SK-N-DZ (cell line): ENCODE measurements at regions not wholly inside any gene's neighbourhood (a gene's known extent, or its start where the extent isn't known, plus 50 kb on each side); places are given as distances from the start of the nearest gene placed in this dataset.

Experiments used
- DNase-seq: peaks from one replicate; pipeline ENCODE4 v3.0.0-alpha.2; 2015; ENCODE audit warnings: low spot score

DNA sequence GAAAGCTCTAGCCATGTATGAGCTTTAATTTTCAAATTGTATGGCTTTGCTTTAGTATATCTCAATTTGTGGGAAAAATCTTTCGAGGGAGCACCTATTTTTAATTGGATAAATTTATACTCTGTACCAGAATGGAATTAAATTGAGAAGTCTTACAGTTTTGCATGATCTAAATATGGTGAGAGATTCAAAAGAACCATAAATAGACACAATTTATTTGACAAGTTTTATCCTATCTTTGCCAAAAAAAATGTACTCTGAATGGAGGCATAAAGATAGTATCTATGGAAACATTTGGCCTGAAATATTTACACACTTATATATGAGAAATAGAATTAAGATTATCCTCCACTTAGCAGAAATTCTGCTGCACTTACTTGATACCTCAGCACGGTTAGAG, 238.4 kb downstream of the NDUFA10 start:
- no peak for DNase-seq

GRCh38 chr2:239781454-239781853, 243.7 kb downstream of the NDUFA10 start:
- DNase-seq: no peak

DNA sequence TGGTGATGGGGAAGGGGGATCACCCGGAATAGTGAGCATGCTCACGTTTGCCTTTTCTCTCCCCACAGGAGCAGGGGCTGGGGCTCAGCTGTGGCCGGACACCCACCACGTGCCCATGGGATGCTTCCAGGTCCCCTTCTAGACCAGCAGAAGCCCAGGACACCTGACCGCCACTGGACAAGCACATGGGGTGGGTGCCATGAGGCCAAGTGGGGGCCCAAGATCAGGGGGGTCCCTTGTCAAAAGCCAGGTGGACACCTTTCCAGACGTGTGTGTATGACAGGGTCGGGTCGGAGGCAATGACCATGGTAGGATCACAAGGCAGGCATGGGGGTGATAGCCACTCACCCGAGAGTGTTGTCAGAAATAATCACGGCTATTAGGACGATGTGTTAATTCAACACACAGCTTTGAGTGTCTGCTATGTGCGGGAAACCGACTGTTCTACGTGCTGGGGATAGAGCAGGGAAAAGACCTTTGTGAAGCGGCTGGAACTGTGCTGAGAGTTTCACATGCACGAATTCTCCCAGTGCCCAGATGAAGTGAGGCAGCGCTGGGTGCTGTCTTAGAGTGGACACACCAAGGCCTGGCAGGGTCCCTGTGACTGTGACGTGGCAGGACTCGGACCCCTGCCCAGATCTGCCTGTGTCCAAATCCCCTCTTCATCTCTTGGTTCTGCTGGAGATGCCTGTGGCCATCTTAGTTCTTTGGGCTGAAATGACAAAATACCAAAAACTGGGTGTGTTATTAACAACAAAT, 244.7 kb downstream of the NDUFA10 start:
- DNase-seq: no peak

- no peak for DNase-seq
Measured at GRCh38 chr2:239779584-239779983, 245.6 kb downstream of the NDUFA10 start.

DNA sequence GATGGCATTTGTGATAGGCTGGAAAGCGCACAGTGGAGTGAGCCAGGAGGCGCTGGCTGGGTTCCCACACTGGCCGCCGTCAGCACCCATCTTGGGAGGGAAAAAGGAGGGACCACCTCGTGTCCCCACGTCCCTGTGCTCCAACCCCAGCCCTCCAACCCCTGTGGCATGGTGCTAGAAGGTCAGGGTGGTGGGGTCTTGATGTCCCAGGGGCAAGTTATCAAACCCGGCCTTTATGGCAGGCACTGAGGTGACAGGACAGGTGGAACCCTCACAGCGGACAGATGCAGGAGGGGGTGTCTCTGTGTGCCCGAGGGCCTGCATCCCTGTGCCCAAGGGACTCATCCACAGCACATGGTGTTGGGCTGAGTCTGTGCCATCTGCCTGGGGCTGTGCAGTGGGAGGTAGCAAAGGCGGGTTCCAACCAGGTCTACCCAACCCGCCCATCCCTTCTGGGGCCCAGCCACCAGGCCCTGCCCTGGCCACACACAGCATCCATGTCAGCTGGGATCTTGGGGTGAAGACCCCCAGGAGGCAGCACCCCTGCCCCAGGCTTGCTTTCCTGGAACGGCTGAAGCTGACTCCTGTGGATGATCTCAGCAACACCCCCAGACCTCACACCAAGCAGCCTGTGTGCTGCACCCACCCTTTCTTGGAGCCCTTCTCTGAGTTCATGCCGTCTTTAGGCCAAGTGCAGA, 246.1 kb downstream of the NDUFA10 start:
- DNase-seq: no peak

GRCh38 chr2:239778042-239778851, 246.9 kb downstream of the NDUFA10 start:
- no peak for DNase-seq

- DNase-seq: no peak
Measured at GRCh38 chr2:239777219-239777618, 247.9 kb downstream of the NDUFA10 start.

GRCh38 chr2:239776436-239777005, 248.6 kb downstream of the NDUFA10 start:
- no peak for DNase-seq

GRCh38 chr2:239775623-239776435, 249.3 kb downstream of the NDUFA10 start:
- DNase-seq: no peak

- DNase-seq: no peak
Measured at GRCh38 chr2:239774933-239775622, 250.1 kb downstream of the NDUFA10 start.

DNA sequence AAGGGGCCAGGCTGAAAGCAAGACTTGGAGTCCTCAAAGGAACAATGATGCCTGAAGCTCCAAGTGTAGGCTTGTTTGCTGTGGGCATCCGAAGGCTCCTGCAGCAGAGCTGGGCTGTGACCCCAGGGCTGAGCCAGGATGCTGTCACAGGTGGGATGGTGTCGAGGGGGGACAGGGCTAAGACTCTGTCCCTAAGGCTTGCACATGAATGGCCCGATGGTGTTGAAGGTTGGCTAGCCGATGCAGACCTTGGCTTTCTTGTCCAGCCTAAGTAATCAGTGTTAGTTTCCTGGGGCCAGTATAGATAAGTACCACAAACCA, 251.0 kb downstream of the NDUFA10 start:
- DNase-seq: no peak

DNA sequence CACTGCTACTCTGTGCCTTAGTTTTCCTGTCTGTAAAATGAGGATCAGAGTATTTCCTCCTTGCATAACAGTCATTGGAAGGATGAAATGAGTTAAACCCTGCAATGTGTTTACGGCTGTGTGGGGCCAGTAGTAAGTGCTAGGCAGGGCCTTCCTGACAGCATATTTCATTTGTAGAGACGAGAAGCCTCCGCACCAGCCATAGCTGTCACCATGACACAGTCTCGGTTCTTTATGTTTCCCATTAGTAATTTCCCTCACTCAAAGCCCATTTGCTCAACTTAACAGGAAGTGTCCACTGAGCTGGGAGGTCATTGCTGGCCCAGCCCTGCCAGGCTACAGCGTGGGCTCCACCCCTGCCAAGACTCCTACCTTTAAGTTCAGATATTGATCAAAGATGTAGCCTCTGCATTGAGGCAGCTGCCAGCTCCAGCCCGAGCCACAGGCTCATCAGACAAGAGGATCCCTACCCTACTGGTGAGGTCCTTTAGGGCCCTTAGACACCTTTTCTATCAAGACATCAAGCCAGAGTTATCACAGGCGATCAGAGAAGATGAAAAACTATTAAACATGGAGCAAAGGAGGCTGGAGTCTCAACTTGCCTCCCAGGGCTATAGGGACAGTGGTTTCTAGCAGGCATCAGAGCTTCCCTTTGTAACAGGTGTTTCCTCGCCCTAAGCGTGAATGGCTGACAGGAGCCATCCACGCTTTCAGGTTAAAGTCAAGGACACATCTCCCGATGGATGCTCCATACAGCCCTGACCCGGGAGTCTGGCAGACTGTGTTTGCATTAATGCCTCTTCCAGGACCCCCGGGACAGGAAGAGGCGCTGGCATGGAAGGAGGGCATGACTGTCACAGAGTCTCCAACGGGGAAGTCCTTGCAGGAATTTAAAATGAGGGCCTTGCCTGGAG, 251.7 kb downstream of the NDUFA10 start:
- DNase-seq: no peak

- no peak for DNase-seq
Measured at GRCh38 chr2:239772721-239773120, 252.4 kb downstream of the NDUFA10 start.

DNA sequence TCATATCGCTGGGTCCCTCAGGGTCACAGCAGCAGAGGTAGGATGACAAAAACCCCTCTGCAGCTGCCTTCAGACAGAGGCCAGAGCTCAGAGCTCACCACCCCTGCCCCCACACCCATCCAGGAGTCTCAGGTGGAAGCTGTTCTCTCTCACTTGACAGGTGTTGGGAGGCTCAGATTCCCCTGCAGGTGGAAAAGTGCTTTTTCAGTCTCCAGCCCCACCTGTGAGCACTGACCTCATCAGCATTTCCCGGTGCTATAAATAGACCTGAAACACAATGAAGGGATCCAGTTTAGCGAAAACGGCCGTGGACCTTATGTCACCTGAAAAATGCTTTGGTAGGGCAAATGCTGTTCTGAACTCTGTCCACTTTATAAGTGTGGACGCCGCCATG, 254.9 kb downstream of the NDUFA10 start:
- no peak for DNase-seq

DNA sequence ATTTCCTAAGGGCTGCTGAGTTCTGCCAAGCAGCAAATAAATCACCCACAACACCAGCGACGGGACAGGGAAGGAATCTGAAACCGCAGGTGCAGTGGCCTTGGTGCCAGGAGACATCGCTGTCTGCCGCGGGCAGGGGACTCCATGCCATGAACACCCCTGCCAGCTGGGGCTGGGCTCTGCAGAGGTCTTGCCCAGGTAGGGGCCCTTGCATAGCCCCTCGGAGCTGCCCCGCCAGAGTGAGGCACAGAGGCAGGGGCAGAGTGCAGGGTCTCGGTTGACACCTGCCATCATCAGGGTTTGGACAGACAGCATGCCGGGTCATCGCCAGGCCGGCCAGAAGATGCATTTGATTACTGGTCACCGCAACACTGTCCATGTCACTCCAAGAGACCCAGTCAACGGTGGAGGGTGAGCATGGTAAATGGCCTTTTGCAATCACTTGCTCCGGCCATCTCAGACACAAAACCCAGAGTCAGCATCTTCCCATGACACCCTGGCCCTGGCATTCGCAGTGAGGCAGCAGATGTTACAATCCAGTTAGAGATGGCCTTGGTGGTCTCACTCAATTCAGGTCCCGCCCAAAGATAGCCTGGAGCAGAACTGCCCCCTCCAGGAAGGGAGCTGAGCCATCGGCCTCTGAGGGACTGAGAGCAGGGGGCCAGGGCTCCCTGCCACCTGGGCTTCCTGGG, 255.4 kb downstream of the NDUFA10 start:
- DNase-seq: no peak

DNA sequence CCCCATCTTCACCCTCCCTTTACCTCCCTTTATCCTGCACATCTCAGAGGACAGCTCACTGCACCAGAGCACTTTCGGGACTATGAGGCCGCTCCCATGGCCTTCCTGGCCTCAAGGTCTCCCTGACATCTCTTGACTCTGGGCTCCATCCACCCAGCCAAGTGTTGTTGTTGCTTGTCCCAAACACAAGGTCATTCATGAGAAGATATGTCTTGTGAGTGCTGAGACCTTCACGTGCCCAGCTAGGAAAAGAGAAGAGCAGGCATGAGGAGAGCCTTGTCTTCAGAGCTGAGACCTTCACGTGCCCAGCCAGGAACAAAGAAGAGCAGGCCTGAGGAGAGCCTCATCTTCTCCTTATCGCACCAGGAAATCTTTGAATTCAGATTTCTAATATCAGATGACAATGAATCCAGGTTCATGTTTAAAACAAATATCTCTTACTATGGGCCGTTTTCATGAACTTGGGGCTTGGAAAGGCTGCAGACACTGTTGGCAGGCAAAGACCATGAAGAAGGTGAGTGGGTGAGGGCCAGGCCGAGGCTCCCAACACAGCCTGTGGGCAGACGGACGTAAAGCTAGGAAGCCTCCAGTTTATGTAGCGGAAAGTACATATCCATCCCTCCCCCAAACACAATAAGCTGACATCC, 256.1 kb downstream of the NDUFA10 start:
- no peak for DNase-seq

GRCh38 chr2:239768031-239768790, 256.9 kb downstream of the NDUFA10 start:
- DNase-seq: no peak
